NCI-H524 treated with DMSO at 0.1 percent for 48 hours (cell line): ENCODE measurements at regions not wholly inside any gene's neighbourhood (a gene's known extent, or its start where the extent isn't known, plus 50 kb on each side); places are given as distances from the start of the nearest gene placed in this dataset.
A peak's percentile ranks its signal among the peaks of the same experiment; 100 is the strongest.

Experiments used
- DNase-seq: peaks from one replicate; lab custom pipeline; 2025; lab: John Stamatoyannopoulos, UW

GRCh38 chr14:65320661-65321308 lies 91.7 kb upstream of the FUT8 start:
- no peak for DNase-seq

GRCh38 chr14:65321370-65321875 lies 91.1 kb upstream of the FUT8 start:
- no peak for DNase-seq

- no peak for DNase-seq
Observed at GRCh38 chr14:65329481-65329880, 83.0 kb upstream of the FUT8 start.

- DNase-seq = no peak
Observed at GRCh38 chr14:65329911-65330310, 82.6 kb upstream of the FUT8 start.

GRCh38 chr14:65330416-65330815 lies 82.1 kb upstream of the FUT8 start:
- no peak for DNase-seq

- no peak for DNase-seq
Observed at GRCh38 chr14:65331652-65332051, 80.9 kb upstream of the FUT8 start.

- no peak for DNase-seq
Observed at GRCh38 chr14:65332141-65332871, 80.2 kb upstream of the FUT8 start.

- no peak for DNase-seq
Observed at GRCh38 chr14:65333943-65334687, 78.4 kb upstream of the FUT8 start.

GRCh38 chr14:65334765-65335410 lies 77.6 kb upstream of the FUT8 start:
- peak; percentile 25 for DNase-seq

GRCh38 chr14:65335411-65335947 lies 77.1 kb upstream of the FUT8 start:
- no peak for DNase-seq

- no peak for DNase-seq
Observed at GRCh38 chr14:65336191-65336591, 76.3 kb upstream of the FUT8 start.

GRCh38 chr14:65339866-65340265 lies 72.7 kb upstream of the FUT8 start:
- DNase-seq = no peak

- DNase-seq = no peak
Observed at GRCh38 chr14:65344011-65344410, 68.5 kb upstream of the FUT8 start.

- DNase-seq = no peak
Observed at GRCh38 chr14:65345266-65345665, 67.3 kb upstream of the FUT8 start.

- no peak for DNase-seq
Observed at GRCh38 chr14:65346474-65346873, 66.1 kb upstream of the FUT8 start.

- no peak for DNase-seq
Observed at GRCh38 chr14:65346895-65347294, 65.6 kb upstream of the FUT8 start.

- DNase-seq = no peak
Observed at GRCh38 chr14:65348137-65348536, 64.4 kb upstream of the FUT8 start.

GRCh38 chr14:65349100-65349499 lies 63.4 kb upstream of the FUT8 start:
- no peak for DNase-seq

GRCh38 chr14:65351493-65352194 lies 60.9 kb upstream of the FUT8 start:
- DNase-seq = no peak

- DNase-seq = no peak
Observed at GRCh38 chr14:65352964-65353530, 59.5 kb upstream of the FUT8 start.

GRCh38 chr14:65354131-65354530 lies 58.4 kb upstream of the FUT8 start:
- DNase-seq = no peak
